Omental fat pad (tissue), 3 donors: ENCODE measurements at regions not wholly inside any gene's neighbourhood (a gene's known extent, or its start where the extent isn't known, plus 50 kb on each side); places are given as distances from the start of the nearest gene placed in this dataset.
"Not testable (repeated sequence)": the region's sequence is repeated elsewhere in the genome, so short reads cannot be mapped to it uniquely, and the experiment has no call there.

ENCODE experiments used
- ATAC-seq: fragments of 150-250 bp; one replicate; pipeline ENCODE4 v1.9.1; 2016; ENCODE audit warnings: mild to moderate bottlenecking, moderate library complexity; ENCODE audit not compliant: low FRiP score
- DNase-seq: peaks from one replicate; pipeline ENCODE4 v3.0.0-alpha.2; 2019; ENCODE audit warnings: low spot score
- CTCF ChIP-seq, 3 donors: fragments of 450-650 bp; IDR thresholded peaks; one replicate each; pipeline ENCODE4 v1.5.1; 2016 to 2017; ENCODE audit warnings: antibody characterized with exemption in 3 of 3, mild to moderate bottlenecking in 3 of 3, moderate library complexity in 2 of 3

GRCh38 chr3:94462931-94463330 is 400.1 kb downstream of the NSUN3 start:
- DNase-seq (no peak), ATAC-seq (no peak)
- TF ChIP-seq CTCF (IDR thresholded peaks at IDR 0.05): no peak

- no peak for DNase-seq
- ATAC-seq: no peak
- TF ChIP-seq CTCF (IDR thresholded peaks at IDR 0.05): no peak
Measured at GRCh38 chr3:94472511-94472910, 409.6 kb downstream of the NSUN3 start.

GRCh38 chr3:94481226-94481898 is 418.5 kb downstream of the NSUN3 start:
- ATAC-seq (no peak), DNase-seq (no peak)
- no peak for TF ChIP-seq CTCF (IDR thresholded peaks at IDR 0.05)

DNA sequence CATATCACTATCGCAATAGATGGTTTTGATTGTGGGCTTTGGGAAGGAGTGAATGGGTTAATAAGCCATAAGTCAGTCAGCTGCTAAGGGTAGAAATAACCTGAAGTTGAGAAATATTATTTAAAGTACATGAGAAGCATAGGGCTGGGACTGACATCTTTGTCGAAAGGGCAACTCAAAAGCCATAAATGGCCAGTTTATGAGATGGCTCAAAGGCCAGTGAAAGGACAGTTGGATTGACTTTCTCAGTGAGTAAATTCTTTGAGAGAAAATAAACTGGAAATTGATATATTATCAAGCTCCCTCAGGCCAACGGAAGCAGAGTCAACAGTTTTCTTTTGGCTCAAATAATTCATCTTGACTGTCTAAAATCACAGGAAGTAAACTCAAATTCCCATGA is 419.8 kb downstream of the NSUN3 start:
- TF ChIP-seq CTCF (IDR thresholded peaks at IDR 0.05): no peak
- ATAC-seq (no peak), DNase-seq (no peak)

- no peak for DNase-seq
- TF ChIP-seq CTCF (IDR thresholded peaks at IDR 0.05): no peak
Measured at GRCh38 chr3:94483403-94483802, 420.5 kb downstream of the NSUN3 start.

GRCh38 chr3:94494992-94495391 is 432.1 kb downstream of the NSUN3 start:
- no peak for ATAC-seq
- DNase-seq: no peak
- TF ChIP-seq CTCF (IDR thresholded peaks at IDR 0.05): no peak

More at GRCh38 chr3:94483403-94483802, 420.5 kb downstream of the NSUN3 start:
- ATAC-seq: no peak

- DNase-seq (no peak), ATAC-seq (no peak)
- TF ChIP-seq CTCF (IDR thresholded peaks at IDR 0.05): no peak
Measured at GRCh38 chr3:94500146-94500545, 437.3 kb downstream of the NSUN3 start.

DNA sequence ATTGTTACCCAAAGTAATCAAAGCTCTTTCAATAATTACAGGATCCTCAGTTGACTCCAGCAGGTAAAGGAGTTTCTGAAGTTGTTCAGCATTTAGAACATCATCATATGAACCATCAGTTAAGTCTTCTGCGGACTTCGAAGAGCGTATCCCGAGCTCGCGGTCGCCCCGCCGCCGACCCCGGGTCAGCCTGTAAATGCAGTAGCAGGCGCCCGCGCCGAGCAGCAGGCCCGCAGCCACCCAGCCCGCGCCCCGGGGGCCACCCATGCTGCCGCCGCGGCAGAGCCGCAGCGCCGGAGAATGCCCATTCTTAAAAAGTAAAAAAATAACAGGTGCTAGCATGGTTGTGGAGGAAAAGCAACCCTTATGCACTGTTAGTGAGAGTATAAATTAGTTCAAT is 444.5 kb downstream of the NSUN3 start:
- not testable (repeated sequence) for ATAC-seq, DNase-seq
